Heart right ventricle (tissue), 16 donors: ENCODE measurements at regions not wholly inside any gene's neighbourhood (a gene's known extent, or its start where the extent isn't known, plus 50 kb on each side); places are given as distances from the start of the nearest gene placed in this dataset.

Source experiments
- ATAC-seq, 8 donors: fragments of 200-7000 bp; cut with Tn5 transposase; one replicate each; pipeline ENCODE4 v1.9.1; 2020; ENCODE audit warnings: mild to moderate bottlenecking in 8 of 8, moderate library complexity in 8 of 8, moderate number of reproducible peaks in 1 of 8
- DNase-seq, 2 donors: peaks; one replicate each; pipeline ENCODE4 v3.0.0-alpha.2; 2020
- H3K27ac ChIP-seq, 10 donors: fragments of 200-600 bp; sonication (generic) in 2 of 10; one replicate each; pipeline versions ENCODE4 v1.5.0 to v1.8.0; 2020 to 2022; ENCODE audit warnings: mild to moderate bottlenecking in 3 of 10
- H3K27me3 ChIP-seq, 7 donors: fragments of 200-600 bp; one replicate each; pipeline ENCODE4 v1.8.0; 2021 to 2022; ENCODE audit warnings: mild to moderate bottlenecking in 2 of 7
- H3K36me3 ChIP-seq, 9 donors: fragments of 200-600 bp; sonication (generic) in 1 of 9; one replicate each; pipeline versions ENCODE4 v1.5.0 to v1.8.0; 2020 to 2022; ENCODE audit warnings: mild to moderate bottlenecking in 2 of 9
- H3K4me1 ChIP-seq, 9 donors: fragments of 200-600 bp; sonication (generic) in 1 of 9; one replicate each; pipeline versions ENCODE4 v1.5.0 to v1.8.0; 2020 to 2022; ENCODE audit warnings: mild to moderate bottlenecking in 4 of 9
- H3K4me3 ChIP-seq, 10 donors: fragments of 200-600 bp; sonication (generic) in 2 of 10; one replicate each; pipeline versions ENCODE4 v1.5.0 to v1.8.0; 2020 to 2022; ENCODE audit warnings: mild to moderate bottlenecking in 7 of 10, moderate library complexity in 2 of 10
- H3K9me3 ChIP-seq, 11 donors: fragments of 200-600 bp in 10 of 11; sonication (generic) in 2 of 11; one replicate each; pipeline versions ENCODE4 v1.5.0 to v1.8.0; 2013 to 2022; ENCODE audit warnings: mild to moderate bottlenecking in 2 of 11, control low read depth in 1 of 11, moderate library complexity in 1 of 11
- WGBS, 2 donors: extraction: QIAGEN DNeasy Blood & Tissue Kit; methylation state at CpG; one replicate each; pipeline ENCODE4 v1.1.7; 2013; ENCODE audit warnings: inconsistent platforms in 1 of 2; 5-methylcytosine and 5-hydroxymethylcytosine counted together
- intact Hi-C, 10 donors: fragments of 100-400 bp; cut with DNase I; formaldehyde crosslinking; loops; one replicate each; pipeline versions ENCODE4 v1.11.1 to v1.14.2; 2022
- TF ChIP-seq, protein P1 (sequence below), 9 donors: fragments of 200-600 bp; sonication (generic) in 2 of 9; IDR thresholded peaks; one replicate each; pipeline versions ENCODE4 v1.5.0 to v1.8.0; 2021 to 2022; ENCODE audit warnings: antibody characterized with exemption in 9 of 9, mild to moderate bottlenecking in 5 of 9, moderate library complexity in 1 of 9
- donor health status: Arrhythmogenic right ventricular cardiomyopathy.
- donor health status: ischemic (EF 13 %, LVEDD 7.1; RV severe dilation, severe dysfunction).
- donor health status: healthy with polysubstance abuse.
- donor health status: DM: no; HTN: yes; CAD: no.
- donor health status: DM: no; HTN: no; CAD: no.
- donor health status: ischemic (EF 25% LVEDD 6.9; RV normal size, moderate dysfunction).
- donor health status: ischemic (EF 25% LVEDD 5.7; RV mildly dilated, moderate dysfunction).
- donor health status: healthy.
- donor health status: DM: yes; HTN: yes; CAD: no.
- donor health status: Ischemic cardiomyopathy.
- donor health status: ischemic (EF 35%, LVEDD 5.7; RV mildly dilated, moderate dysfunction).
- donor health status: nonischemic (EF 11% LVEDD 7.7; RV severe dilation, severe dysfunction).
- donor health status: DM: yes; HTN: yes; CAD: no.
- donor health status: PGD.
- donor health status: ischemic (EF 29% LVEDD 5.4; RV normal size, mild dysfunction).
- donor health status: nonischemic (EF 23%, LVEDD 6.1; RV moderate dilation, normal function).

DNA sequence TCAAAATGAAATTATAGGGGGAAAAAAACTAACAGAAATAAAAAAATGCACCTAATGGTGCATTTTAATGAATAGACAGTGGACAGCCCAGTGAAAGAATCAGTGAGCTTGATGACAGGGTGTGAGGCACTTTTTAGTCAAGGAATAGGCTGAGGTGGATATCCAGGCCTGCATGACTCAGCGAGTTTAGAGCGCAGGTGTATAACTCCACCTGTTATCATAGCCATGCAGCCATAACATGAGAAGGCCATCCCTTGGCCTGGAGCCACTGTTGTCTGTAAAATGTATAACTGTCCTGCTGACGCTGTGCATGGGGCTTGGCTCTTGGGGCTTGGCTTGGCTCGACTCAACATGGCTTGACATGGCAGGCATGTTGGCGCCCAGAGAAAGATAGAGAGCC, 331.5 kb upstream of the NOX3 start:
- H3K36me3 ChIP-seq = no peaks in the 10 kb centered on the region
- no peaks in the 10 kb centered on the region for H3K27me3 ChIP-seq
- ATAC-seq = no peak
- no peak overlapping the region for H3K4me3 ChIP-seq
- no peak for DNase-seq
- intact Hi-C loops = no loop called here
- peaks cover 0 to 9% (median 0%) of the 10 kb centered on the region in 9 donors for H3K4me1 ChIP-seq
- TF ChIP-seq, protein P1, sequence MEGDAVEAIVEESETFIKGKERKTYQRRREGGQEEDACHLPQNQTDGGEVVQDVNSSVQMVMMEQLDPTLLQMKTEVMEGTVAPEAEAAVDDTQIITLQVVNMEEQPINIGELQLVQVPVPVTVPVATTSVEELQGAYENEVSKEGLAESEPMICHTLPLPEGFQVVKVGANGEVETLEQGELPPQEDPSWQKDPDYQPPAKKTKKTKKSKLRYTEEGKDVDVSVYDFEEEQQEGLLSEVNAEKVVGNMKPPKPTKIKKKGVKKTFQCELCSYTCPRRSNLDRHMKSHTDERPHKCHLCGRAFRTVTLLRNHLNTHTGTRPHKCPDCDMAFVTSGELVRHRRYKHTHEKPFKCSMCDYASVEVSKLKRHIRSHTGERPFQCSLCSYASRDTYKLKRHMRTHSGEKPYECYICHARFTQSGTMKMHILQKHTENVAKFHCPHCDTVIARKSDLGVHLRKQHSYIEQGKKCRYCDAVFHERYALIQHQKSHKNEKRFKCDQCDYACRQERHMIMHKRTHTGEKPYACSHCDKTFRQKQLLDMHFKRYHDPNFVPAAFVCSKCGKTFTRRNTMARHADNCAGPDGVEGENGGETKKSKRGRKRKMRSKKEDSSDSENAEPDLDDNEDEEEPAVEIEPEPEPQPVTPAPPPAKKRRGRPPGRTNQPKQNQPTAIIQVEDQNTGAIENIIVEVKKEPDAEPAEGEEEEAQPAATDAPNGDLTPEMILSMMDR (IDR thresholded peaks at IDR 0.05) = no peak
- no peak overlapping the region for H3K27ac ChIP-seq
- H3K9me3 ChIP-seq = peaks cover 0 to 6% (median 0%) of the 10 kb centered on the region in 11 donors
- 95 to 96% methylated on average over 5 of the region's 5 CpGs for WGBS, 2 donors

DNA sequence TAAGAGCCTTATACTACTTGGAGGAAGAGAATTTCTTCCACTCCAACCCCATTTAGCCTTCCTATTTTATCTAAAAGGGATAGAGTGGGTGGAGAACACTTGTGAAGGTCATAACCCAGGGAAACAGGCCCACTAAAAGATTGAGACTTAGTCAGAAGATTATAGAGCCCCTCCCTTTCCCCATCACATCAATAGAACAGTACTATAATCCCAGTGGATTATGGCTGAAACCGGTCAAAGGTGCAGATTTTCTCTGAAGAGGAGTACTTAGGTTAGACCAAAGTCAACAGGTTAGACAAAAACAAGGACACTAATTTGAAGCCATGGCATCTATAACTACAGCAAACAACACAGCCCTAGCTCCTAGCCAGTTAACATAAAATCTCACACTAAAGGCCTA, 330.9 kb upstream of the NOX3 start:
- DNase-seq (no peak), ATAC-seq (no peak)
- Histone ChIP-seq H3K27ac (no peak overlapping the region), H3K4me1 (peaks cover 0 to 9% (median 0%) of the 10 kb centered on the region in 9 donors), H3K9me3 (peaks cover 0 to 6% (median 0%) of the 10 kb centered on the region in 11 donors), H3K27me3 (no peaks in the 10 kb centered on the region), H3K4me3 (no peak overlapping the region), H3K36me3 (no peaks in the 10 kb centered on the region)
- intact Hi-C loops = no loop called here
- TF ChIP-seq, protein P1 (IDR thresholded peaks at IDR 0.05) = no peak
- WGBS, 2 donors = 81 to 83% methylated on average over 1 of the region's 1 CpG

DNA sequence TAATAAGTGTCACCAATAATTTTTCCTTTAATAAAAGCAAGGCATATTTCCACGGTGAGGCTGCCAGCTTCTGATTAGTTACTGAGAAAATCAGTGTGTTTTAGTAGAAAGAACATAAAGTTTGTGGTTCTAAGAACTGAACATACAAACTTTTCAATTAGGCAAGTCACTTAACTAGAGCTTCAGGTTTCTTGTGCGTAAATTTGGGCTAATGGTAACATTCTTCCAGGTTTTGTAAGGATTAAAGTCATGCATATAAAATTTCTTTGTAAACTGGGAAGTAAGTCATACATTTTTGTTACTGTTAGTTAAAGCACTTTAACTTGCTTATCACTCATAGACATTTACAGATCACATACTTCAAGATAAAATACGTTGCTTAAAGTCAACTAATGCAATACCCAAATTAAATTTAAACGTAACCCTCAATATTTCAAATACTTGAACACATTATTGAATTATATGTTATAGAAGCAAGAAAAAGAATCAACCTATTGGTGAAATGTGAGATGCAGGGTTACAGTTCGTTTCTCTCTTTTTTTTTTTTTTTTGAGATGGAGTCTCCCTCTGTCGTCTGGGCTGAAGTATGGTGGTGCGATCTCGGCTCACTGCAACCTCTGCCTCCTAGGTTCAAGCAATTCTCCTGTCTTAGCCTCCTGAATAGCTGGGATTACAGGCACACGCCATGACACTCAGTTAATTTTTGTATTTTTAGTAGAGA, 327.3 kb upstream of the NOX3 start:
- Histone ChIP-seq H3K27me3 (no peaks in the 10 kb centered on the region), H3K27ac (peak overlapping the region in 1 of 10 donors; percentile 2), H3K36me3 (no peaks in the 10 kb centered on the region), H3K4me1 (peaks cover 0 to 9% (median 0%) of the 10 kb centered on the region in 9 donors), H3K4me3 (no peak overlapping the region), H3K9me3 (no peaks in the 10 kb centered on the region)
- DNase-seq (no peak), ATAC-seq (no peak)
- intact Hi-C loops = no loop called here
- WGBS, 2 donors = 76 to 79% methylated on average over 9 of the region's 9 CpGs
- TF ChIP-seq, protein P1 (IDR thresholded peaks at IDR 0.05) = no peak

DNA sequence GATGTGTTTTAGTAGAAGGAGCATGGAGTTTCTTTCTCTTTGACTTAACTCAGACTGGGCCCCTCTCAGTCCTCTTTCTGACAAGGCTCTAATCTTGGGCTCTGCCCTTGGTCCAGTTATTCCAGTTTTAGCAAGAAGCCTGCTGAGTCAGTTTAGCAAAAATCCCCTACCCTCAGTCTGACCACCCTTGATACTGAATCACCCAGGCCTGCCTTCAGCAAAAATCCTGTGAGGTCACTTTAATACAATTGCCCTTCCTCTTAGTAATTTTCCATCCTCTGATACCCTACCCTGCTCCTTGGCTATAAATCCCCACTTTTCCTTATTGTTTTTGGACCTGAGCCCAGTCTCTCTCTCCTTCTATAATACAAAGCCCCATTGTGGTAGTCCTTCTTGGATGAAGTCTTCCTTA, 326.7 kb upstream of the NOX3 start:
- Histone ChIP-seq H3K4me3 (no peak overlapping the region), H3K27ac (peak overlapping the region in 1 of 10 donors; percentile 41), H3K4me1 (peaks cover 0 to 9% (median 0%) of the 10 kb centered on the region in 9 donors), H3K9me3 (no peaks in the 10 kb centered on the region), H3K27me3 (no peaks in the 10 kb centered on the region), H3K36me3 (no peaks in the 10 kb centered on the region)
- ATAC-seq = peak in 6 of 8 donors; percentile 46 to 71 (median 54)
- intact Hi-C loops = no loop called here
- TF ChIP-seq, protein P1 (IDR thresholded peaks at IDR 0.05) = no peak
- DNase-seq = peak in 1 of 2 donors; percentile 12
